DOHH2 (cell line): ENCODE measurements at regions not wholly inside any gene's neighbourhood (a gene's known extent, or its start where the extent isn't known, plus 50 kb on each side); places are given as distances from the start of the nearest gene placed in this dataset.

Experiments
- CTCF ChIP-seq: fragments of 200-600 bp; sonication (generic); IDR thresholded peaks from one replicate; pipeline ENCODE4 v1.5.1; 2014; ENCODE audit warnings: antibody characterized with exemption, mild to moderate bottlenecking, low read depth, low read length; ENCODE audit not compliant: poor library complexity, severe bottlenecking
- EZH2phosphoT487 ChIP-seq: fragments of 200-600 bp; sonication (generic); IDR thresholded peaks from 2 replicates; pipeline ENCODE4 v1.6.1; 2017; ENCODE audit warnings: borderline replicate concordance, mild to moderate bottlenecking, antibody characterized with exemption, low read length, moderate library complexity, mixed read lengths

DNA sequence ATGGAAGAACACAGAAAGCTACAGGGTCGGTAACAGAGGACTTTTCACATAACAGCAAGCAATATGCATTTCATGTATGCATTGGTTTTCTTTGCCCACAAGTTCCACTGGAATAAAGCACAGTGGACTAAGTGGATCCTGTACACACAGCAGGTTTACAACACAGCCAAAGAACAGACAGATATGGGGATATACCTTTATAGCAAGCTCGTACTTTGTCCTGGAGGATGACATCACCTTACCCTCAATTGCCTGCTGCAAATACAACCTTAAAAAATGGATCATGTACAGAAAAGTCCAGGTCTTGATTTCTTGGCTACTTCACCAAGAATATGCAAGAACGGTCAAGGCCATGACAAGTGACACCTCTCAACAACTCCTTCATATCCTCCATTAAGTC lies 1445.5 kb downstream of the MAT2B start:
- no peak for TF ChIP-seq CTCF
- TF ChIP-seq EZH2phosphoT487, result no peak
